GM23338 (cell line): ENCODE measurements at regions not wholly inside any gene's neighbourhood (a gene's known extent, or its start where the extent isn't known, plus 50 kb on each side); places are given as distances from the start of the nearest gene placed in this dataset.

Source experiments
- CREB1 ChIP-seq: fragments of 250-450 bp; sonication (Bioruptor Pico); IDR thresholded peaks from 2 replicates; pipeline ENCODE4 v1.5.0; 2020; ENCODE audit warnings: low read depth, mild to moderate bottlenecking, moderate library complexity
- EZH2phosphoT487 ChIP-seq: fragments of 200-600 bp; sonication (generic); IDR thresholded peaks from one replicate; pipeline ENCODE4 v1.8.1; 2018; ENCODE audit warnings: antibody characterized with exemption; ENCODE audit not compliant: unreplicated experiment
- POLR2AphosphoS5 ChIP-seq: IDR thresholded peaks from 2 replicates; pipeline ENCODE4 v1.6.1; 2016; ENCODE audit warnings: antibody characterized with exemption, low read depth
- REST ChIP-seq: IDR thresholded peaks from one replicate; pipeline ENCODE4 v1.6.1; 2018; ENCODE audit warnings: antibody characterized with exemption; ENCODE audit not compliant: unreplicated experiment
- TF ChIP-seq, protein P1 (sequence below), 2 experiments: fragments of 200-600 bp in 1 of 2; sonication (generic) in 1 of 2; conservative IDR thresholded peaks; 2 replicates each; pipeline versions ENCODE4 v1.5.1 to v1.6.1; 2016 to 2017; ENCODE audit warnings: antibody characterized with exemption in 2 of 2, low read depth in 2 of 2, mild to moderate bottlenecking in 2 of 2, moderate library complexity in 1 of 2
- TF ChIP-seq, protein P2 (sequence below): fragments of 250-450 bp; sonication (Bioruptor Pico); IDR thresholded peaks from 2 replicates; pipeline ENCODE4 v1.5.0; 2020; ENCODE audit warnings: mild to moderate bottlenecking, moderate library complexity

GRCh38 chr15:62393196-62393595 is 228.1 kb upstream of the C2CD4B start:
- TF ChIP-seq, protein P1, sequence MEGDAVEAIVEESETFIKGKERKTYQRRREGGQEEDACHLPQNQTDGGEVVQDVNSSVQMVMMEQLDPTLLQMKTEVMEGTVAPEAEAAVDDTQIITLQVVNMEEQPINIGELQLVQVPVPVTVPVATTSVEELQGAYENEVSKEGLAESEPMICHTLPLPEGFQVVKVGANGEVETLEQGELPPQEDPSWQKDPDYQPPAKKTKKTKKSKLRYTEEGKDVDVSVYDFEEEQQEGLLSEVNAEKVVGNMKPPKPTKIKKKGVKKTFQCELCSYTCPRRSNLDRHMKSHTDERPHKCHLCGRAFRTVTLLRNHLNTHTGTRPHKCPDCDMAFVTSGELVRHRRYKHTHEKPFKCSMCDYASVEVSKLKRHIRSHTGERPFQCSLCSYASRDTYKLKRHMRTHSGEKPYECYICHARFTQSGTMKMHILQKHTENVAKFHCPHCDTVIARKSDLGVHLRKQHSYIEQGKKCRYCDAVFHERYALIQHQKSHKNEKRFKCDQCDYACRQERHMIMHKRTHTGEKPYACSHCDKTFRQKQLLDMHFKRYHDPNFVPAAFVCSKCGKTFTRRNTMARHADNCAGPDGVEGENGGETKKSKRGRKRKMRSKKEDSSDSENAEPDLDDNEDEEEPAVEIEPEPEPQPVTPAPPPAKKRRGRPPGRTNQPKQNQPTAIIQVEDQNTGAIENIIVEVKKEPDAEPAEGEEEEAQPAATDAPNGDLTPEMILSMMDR (conservative IDR thresholded peaks at IDR 0.05; ENCODE audit: low read depth in 2 of 2) = no peak
- TF ChIP-seq CREB1 (CRISPR knock-in tag) (no peak), POLR2AphosphoS5 (no peak), REST (no peak), EZH2phosphoT487 (no peak)
- TF ChIP-seq, protein P2, sequence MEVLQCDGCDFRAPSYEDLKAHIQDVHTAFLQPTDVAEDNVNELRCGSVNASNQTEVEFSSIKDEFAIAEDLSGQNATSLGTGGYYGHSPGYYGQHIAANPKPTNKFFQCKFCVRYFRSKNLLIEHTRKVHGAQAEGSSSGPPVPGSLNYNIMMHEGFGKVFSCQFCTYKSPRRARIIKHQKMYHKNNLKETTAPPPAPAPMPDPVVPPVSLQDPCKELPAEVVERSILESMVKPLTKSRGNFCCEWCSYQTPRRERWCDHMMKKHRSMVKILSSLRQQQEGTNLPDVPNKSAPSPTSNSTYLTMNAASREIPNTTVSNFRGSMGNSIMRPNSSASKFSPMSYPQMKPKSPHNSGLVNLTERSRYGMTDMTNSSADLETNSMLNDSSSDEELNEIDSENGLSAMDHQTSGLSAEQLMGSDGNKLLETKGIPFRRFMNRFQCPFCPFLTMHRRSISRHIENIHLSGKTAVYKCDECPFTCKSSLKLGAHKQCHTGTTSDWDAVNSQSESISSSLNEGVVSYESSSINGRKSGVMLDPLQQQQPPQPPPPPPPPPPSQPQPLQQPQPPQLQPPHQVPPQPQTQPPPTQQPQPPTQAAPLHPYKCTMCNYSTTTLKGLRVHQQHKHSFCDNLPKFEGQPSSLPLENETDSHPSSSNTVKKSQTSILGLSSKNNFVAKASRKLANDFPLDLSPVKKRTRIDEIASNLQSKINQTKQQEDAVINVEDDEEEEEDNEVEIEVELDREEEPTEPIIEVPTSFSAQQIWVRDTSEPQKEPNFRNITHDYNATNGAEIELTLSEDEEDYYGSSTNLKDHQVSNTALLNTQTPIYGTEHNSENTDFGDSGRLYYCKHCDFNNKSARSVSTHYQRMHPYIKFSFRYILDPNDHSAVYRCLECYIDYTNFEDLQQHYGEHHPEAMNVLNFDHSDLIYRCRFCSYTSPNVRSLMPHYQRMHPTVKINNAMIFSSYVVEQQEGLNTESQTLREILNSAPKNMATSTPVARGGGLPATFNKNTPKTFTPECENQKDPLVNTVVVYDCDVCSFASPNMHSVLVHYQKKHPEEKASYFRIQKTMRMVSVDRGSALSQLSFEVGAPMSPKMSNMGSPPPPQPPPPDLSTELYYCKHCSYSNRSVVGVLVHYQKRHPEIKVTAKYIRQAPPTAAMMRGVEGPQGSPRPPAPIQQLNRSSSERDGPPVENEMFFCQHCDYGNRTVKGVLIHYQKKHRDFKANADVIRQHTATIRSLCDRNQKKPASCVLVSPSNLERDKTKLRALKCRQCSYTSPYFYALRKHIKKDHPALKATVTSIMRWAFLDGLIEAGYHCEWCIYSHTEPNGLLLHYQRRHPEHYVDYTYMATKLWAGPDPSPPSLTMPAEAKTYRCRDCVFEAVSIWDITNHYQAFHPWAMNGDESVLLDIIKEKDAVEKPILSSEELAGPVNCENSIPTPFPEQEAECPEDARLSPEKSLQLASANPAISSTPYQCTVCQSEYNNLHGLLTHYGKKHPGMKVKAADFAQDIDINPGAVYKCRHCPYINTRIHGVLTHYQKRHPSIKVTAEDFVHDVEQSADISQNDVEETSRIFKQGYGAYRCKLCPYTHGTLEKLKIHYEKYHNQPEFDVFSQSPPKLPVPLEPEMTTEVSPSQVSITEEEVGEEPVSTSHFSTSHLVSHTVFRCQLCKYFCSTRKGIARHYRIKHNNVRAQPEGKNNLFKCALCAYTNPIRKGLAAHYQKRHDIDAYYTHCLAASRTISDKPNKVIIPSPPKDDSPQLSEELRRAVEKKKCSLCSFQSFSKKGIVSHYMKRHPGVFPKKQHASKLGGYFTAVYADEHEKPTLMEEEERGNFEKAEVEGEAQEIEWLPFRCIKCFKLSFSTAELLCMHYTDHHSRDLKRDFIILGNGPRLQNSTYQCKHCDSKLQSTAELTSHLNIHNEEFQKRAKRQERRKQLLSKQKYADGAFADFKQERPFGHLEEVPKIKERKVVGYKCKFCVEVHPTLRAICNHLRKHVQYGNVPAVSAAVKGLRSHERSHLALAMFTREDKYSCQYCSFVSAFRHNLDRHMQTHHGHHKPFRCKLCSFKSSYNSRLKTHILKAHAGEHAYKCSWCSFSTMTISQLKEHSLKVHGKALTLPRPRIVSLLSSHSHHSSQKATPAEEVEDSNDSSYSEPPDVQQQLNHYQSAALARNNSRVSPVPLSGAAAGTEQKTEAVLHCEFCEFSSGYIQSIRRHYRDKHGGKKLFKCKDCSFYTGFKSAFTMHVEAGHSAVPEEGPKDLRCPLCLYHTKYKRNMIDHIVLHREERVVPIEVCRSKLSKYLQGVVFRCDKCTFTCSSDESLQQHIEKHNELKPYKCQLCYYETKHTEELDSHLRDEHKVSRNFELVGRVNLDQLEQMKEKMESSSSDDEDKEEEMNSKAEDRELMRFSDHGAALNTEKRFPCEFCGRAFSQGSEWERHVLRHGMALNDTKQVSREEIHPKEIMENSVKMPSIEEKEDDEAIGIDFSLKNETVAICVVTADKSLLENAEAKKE (CRISPR knock-in tag) = no peak
